GM06990 (cell line): ENCODE measurements at regions not wholly inside any gene's neighbourhood (a gene's known extent, or its start where the extent isn't known, plus 50 kb on each side); places are given as distances from the start of the nearest gene placed in this dataset.
A peak's percentile ranks its signal among the peaks of the same experiment; 100 is the strongest.

ENCODE experiments used
- DNase-seq: peaks from one replicate; pipeline ENCODE4 v3.0.0-alpha.2; 2011; ENCODE audit not compliant: insufficient read length; ENCODE audit errors: extremely low read depth
- H3K27me3 ChIP-seq: replicated peaks from 2 replicates; pipeline ENCODE4 v1.6.0; 2011; ENCODE audit warnings: low read length; ENCODE audit not compliant: control insufficient read depth, insufficient read depth
- H3K36me3 ChIP-seq: 2 replicates; pipeline ENCODE4 v1.5.1; 2011; ENCODE audit warnings: low read length; ENCODE audit not compliant: control insufficient read depth, insufficient read depth
- H3K4me3 ChIP-seq: replicated peaks from 2 replicates; pipeline ENCODE4 v1.5.1; 2011; ENCODE audit warnings: low read depth, mild to moderate bottlenecking, control low read depth, low read length
- TF ChIP-seq, protein P1 (sequence below): IDR thresholded peaks from 2 replicates; pipeline ENCODE4 v1.5.1; 2011; ENCODE audit warnings: low read length, control low read depth, mild to moderate bottlenecking, inconsistent platforms; ENCODE audit not compliant: insufficient read depth, poor library complexity, severe bottlenecking

GRCh38 chr18:67222887-67223286 lies 293.6 kb downstream of the DSEL start:
- Histone ChIP-seq H3K27me3 (no peaks in the 10 kb centered on the region), H3K36me3 (no peaks in the 10 kb centered on the region), H3K4me3 (no peak overlapping the region)
- DNase-seq, result no peak
- TF ChIP-seq, protein P1, sequence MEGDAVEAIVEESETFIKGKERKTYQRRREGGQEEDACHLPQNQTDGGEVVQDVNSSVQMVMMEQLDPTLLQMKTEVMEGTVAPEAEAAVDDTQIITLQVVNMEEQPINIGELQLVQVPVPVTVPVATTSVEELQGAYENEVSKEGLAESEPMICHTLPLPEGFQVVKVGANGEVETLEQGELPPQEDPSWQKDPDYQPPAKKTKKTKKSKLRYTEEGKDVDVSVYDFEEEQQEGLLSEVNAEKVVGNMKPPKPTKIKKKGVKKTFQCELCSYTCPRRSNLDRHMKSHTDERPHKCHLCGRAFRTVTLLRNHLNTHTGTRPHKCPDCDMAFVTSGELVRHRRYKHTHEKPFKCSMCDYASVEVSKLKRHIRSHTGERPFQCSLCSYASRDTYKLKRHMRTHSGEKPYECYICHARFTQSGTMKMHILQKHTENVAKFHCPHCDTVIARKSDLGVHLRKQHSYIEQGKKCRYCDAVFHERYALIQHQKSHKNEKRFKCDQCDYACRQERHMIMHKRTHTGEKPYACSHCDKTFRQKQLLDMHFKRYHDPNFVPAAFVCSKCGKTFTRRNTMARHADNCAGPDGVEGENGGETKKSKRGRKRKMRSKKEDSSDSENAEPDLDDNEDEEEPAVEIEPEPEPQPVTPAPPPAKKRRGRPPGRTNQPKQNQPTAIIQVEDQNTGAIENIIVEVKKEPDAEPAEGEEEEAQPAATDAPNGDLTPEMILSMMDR, result no peak

DNA sequence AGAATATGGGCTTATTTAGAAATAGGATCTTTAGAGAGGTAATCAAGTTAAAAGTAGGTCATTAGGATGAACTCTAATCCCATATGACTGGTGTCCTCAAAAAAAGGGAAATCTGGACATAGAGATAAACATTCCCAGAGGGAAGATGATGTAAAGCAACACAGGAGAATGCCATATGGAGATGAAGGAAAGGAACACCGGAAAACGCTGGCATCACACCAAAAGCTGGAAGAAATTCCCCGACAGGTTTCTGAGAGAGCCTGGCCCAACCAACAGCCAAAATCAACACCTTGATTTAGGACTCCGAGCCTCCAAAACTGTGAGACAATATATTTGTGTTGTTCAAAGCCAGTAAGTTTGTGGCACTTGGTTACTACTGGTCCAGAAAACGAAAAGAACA lies 296.7 kb downstream of the DSEL start:
- H3K36me3 ChIP-seq, result no peaks in the 10 kb centered on the region
- H3K27me3 ChIP-seq, result no peaks in the 10 kb centered on the region
- H3K4me3 ChIP-seq, result no peak overlapping the region
- DNase-seq, result no peak
- TF ChIP-seq, protein P1, result no peak

- DNase-seq, result no peak
- Histone ChIP-seq H3K36me3 (no peaks in the 10 kb centered on the region), H3K27me3 (no peaks in the 10 kb centered on the region), H3K4me3 (no peak overlapping the region)
- TF ChIP-seq, protein P1, result no peak
Observed at GRCh38 chr18:67218556-67218955, 298.0 kb downstream of the DSEL start.

- Histone ChIP-seq H3K4me3 (no peak overlapping the region), H3K36me3 (no peaks in the 10 kb centered on the region), H3K27me3 (no peaks in the 10 kb centered on the region)
- peak; percentile 1 for DNase-seq
- TF ChIP-seq, protein P1, result peak; percentile 42
Observed at GRCh38 chr18:67217551-67218166, 298.9 kb downstream of the DSEL start.

GRCh38 chr18:67216846-67217245 lies 299.7 kb downstream of the DSEL start:
- Histone ChIP-seq H3K36me3 (no peaks in the 10 kb centered on the region), H3K4me3 (no peak overlapping the region), H3K27me3 (no peaks in the 10 kb centered on the region)
- TF ChIP-seq, protein P1, result no peak
- no peak for DNase-seq

DNA sequence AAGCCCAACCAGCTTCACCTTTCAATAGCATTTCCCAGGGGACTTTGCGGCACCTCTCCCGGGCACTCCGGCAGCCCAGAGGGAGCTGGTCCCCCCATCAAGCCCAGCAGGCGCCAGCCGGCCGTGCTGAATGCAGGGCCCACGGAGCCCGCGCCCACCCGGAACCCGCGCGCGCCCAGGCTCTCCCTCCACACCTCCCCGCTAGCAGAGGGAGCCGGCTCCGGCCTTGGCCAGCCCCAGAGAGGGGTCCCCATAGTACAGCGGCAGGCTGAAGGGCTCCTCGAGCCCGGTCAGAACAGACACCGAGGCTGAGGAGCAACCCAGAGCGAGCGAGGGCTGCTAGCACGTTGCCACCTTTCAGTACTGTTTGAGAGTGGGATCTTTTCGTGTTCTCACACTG lies 300.8 kb downstream of the DSEL start:
- DNase-seq, result no peak
- TF ChIP-seq, protein P1, result no peak

More for the DNA sequence above, 300.8 kb downstream of the DSEL start:
- no peaks in the 10 kb centered on the region for H3K36me3 ChIP-seq
- H3K27me3 ChIP-seq, result no peaks in the 10 kb centered on the region
- H3K4me3 ChIP-seq, result no peak overlapping the region
